Testis (tissue), 2 donors: ENCODE measurements at regions not wholly inside any gene's neighbourhood (a gene's known extent, or its start where the extent isn't known, plus 50 kb on each side); places are given as distances from the start of the nearest gene placed in this dataset.

Experiments
- CTCF ChIP-seq, 3 experiments: fragments of 450-650 bp in 2 of 3; fragments of 200-600 bp in 1 of 3; sonication (generic) in 1 of 3; IDR thresholded peaks; one replicate each; pipeline ENCODE4 v1.5.1; 2016 to 2019; ENCODE audit warnings: antibody characterized with exemption in 3 of 3, mild to moderate bottlenecking in 2 of 3, moderate library complexity in 1 of 3
- POLR2A ChIP-seq: fragments of 450-650 bp; IDR thresholded peaks from one replicate; pipeline ENCODE4 v1.6.1; 2017; ENCODE audit warnings: antibody characterized with exemption, mild to moderate bottlenecking, moderate library complexity

DNA sequence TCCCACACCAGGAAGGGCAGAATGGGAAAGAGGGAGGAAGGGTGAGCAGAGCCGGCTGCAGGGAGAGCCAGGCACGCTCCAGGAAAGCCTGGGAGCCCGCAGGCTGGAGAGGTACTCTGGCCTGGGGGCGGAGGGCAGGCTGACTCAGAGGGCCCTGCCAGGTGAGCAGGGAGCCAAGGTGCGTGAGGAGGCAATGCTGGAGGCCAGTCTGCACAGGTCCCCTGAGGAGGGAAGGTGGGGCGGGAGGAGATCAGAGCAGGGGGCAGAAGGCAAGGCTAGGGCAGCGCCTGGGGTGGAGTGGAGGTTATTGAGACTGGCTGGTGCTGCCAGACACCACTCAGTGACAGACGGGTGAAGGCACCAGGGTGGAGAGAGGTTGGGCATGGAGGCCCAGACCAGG is 385.0 kb downstream of the BCL11B start:
- TF ChIP-seq CTCF (IDR thresholded peaks at IDR 0.05) (no peak), POLR2A (no peak)
